ENCODE measurements at regions not wholly inside any gene's neighbourhood (a gene's known extent, or its start where the extent isn't known, plus 50 kb on each side); places are given as distances from the start of the nearest gene placed in this dataset.

DNA sequence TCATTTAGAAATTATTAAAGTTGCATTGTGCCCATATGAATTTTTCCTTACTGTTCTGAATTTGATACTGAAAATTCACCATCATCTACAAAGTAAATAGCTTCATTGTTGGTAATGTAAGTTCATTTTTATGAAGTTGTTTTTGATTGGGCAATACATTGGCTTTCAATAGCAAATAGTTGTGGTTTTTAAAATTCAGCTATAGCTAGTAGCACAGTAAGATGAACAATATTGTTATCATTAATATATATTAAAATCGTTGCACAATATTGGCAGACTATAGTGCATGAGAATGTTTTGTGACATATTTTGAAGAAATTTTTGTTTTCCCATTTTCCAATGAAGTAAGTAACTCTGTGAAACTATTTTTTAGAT, 575.0 kb downstream of the PRKD1 start:
- H3K27me3 ChIP-seq (ENCODE audit: insufficient read depth, low read depth), result no peaks in the 10 kb centered on the region
- no peaks in the 10 kb centered on the region for H4K20me1 ChIP-seq (ENCODE audit: insufficient read depth)
- H3K4me2 ChIP-seq, result no peak overlapping the region
- no peak overlapping the region for H2AFZ ChIP-seq (ENCODE audit: low read depth)
- H3K4me1 ChIP-seq (ENCODE audit: low read depth, poor library complexity, severe bottlenecking), result no peaks in the 10 kb centered on the region
- no peak overlapping the region for H3K4me3 ChIP-seq (IDR thresholded peaks at IDR 0.05; ENCODE audit: insufficient read depth, low read depth, low read length)
- no peak overlapping the region for H3K27ac ChIP-seq
- TF ChIP-seq, protein P1, sequence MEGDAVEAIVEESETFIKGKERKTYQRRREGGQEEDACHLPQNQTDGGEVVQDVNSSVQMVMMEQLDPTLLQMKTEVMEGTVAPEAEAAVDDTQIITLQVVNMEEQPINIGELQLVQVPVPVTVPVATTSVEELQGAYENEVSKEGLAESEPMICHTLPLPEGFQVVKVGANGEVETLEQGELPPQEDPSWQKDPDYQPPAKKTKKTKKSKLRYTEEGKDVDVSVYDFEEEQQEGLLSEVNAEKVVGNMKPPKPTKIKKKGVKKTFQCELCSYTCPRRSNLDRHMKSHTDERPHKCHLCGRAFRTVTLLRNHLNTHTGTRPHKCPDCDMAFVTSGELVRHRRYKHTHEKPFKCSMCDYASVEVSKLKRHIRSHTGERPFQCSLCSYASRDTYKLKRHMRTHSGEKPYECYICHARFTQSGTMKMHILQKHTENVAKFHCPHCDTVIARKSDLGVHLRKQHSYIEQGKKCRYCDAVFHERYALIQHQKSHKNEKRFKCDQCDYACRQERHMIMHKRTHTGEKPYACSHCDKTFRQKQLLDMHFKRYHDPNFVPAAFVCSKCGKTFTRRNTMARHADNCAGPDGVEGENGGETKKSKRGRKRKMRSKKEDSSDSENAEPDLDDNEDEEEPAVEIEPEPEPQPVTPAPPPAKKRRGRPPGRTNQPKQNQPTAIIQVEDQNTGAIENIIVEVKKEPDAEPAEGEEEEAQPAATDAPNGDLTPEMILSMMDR (conservative IDR thresholded peaks at IDR 0.05; ENCODE audit: low read depth, low read length), result no peak
- H3K36me3 ChIP-seq (ENCODE audit: insufficient read depth), result no peaks in the 10 kb centered on the region
- no peaks in the 10 kb centered on the region for H3K79me2 ChIP-seq (ENCODE audit: insufficient read depth, low read depth)
- no peak overlapping the region for H3K9ac ChIP-seq

DNA sequence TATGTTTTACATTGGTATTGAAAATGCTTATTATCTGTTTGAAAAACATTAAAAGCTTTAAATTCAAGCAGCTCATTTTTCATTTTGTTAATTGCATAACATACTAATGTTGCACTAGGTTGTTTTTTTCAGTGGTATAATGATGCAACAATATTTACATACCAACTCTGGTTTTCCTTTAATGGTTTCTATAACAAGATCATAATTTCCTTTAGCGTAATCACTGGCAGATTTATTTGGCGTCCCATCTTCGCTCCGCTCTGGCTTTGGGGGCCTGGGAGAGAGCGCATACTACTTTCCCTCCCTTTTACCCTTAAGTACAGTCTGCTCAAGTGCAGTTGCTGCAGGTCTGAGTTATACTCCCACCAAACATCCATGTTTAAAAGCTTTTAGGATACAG, 574.1 kb downstream of the PRKD1 start:
- Histone ChIP-seq H4K20me1 (ENCODE audit: insufficient read depth) (no peaks in the 10 kb centered on the region), H3K4me2 (no peak overlapping the region), H3K27me3 (ENCODE audit: insufficient read depth, low read depth) (no peaks in the 10 kb centered on the region), H3K4me3 (IDR thresholded peaks at IDR 0.05; ENCODE audit: insufficient read depth, low read depth, low read length) (no peak overlapping the region), H2AFZ (ENCODE audit: low read depth) (no peak overlapping the region), H3K9ac (no peak overlapping the region), H3K27ac (no peak overlapping the region), H3K4me1 (ENCODE audit: low read depth, poor library complexity, severe bottlenecking) (no peaks in the 10 kb centered on the region), H3K79me2 (ENCODE audit: insufficient read depth, low read depth) (no peaks in the 10 kb centered on the region), H3K36me3 (ENCODE audit: insufficient read depth) (no peaks in the 10 kb centered on the region)
- TF ChIP-seq, protein P1 (conservative IDR thresholded peaks at IDR 0.05; ENCODE audit: low read depth, low read length), result no peak

DNA sequence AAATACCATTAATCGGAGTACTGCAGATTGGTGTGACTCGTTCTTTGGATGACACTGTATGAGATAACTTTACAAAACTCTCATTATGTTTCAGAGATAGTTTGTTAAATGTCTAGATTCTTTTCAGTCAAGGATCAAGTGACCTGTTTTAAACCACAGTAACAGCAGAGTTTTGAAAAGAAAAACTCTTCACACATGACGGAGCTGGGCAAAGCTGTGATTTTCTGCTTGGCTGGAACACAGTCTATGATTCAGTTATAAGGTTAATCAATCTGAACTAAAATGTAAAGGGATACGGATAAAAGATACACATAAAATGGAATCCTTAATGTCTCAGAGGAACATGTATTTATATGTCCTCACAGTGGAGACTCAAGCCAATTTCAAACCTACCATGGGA, 573.2 kb downstream of the PRKD1 start:
- TF ChIP-seq, protein P1 (conservative IDR thresholded peaks at IDR 0.05; ENCODE audit: low read depth, low read length), result no peak
- H3K4me3 ChIP-seq (IDR thresholded peaks at IDR 0.05; ENCODE audit: insufficient read depth, low read depth, low read length), result no peak overlapping the region
- no peak overlapping the region for H3K9ac ChIP-seq
- H3K36me3 ChIP-seq (ENCODE audit: insufficient read depth), result no peaks in the 10 kb centered on the region
- no peak overlapping the region for H2AFZ ChIP-seq (ENCODE audit: low read depth)
- H3K4me2 ChIP-seq, result no peak overlapping the region
- H3K27ac ChIP-seq, result no peak overlapping the region
- no peaks in the 10 kb centered on the region for H3K79me2 ChIP-seq (ENCODE audit: insufficient read depth, low read depth)
- H3K4me1 ChIP-seq (ENCODE audit: low read depth, poor library complexity, severe bottlenecking), result no peaks in the 10 kb centered on the region
- H3K27me3 ChIP-seq (ENCODE audit: insufficient read depth, low read depth), result no peaks in the 10 kb centered on the region
- H4K20me1 ChIP-seq (ENCODE audit: insufficient read depth), result no peaks in the 10 kb centered on the region

DNA sequence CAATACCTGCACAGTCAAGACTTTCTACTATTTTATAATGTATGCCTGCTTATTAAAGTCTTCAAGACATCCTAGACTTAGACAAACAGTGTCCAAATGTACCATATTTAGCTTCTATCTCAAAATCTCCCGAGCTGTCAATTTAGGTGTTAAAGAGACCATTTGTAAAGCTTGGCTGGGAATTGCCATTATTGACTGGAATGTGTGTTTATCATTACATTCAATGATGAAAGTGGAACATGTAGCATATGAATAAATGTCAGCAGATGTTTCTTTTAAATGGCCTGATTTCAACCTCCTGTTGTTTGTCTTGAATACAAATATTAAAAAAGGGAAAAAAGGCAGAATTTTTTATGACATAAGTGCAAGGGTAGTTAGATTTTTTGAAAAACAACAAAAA, 572.3 kb downstream of the PRKD1 start:
- Histone ChIP-seq H2AFZ (ENCODE audit: low read depth) (no peak overlapping the region), H3K36me3 (ENCODE audit: insufficient read depth) (no peaks in the 10 kb centered on the region), H3K27ac (no peak overlapping the region), H3K4me3 (IDR thresholded peaks at IDR 0.05; ENCODE audit: insufficient read depth, low read depth, low read length) (no peak overlapping the region), H3K27me3 (ENCODE audit: insufficient read depth, low read depth) (no peaks in the 10 kb centered on the region), H4K20me1 (ENCODE audit: insufficient read depth) (no peaks in the 10 kb centered on the region), H3K9ac (no peak overlapping the region), H3K4me2 (no peak overlapping the region), H3K4me1 (ENCODE audit: low read depth, poor library complexity, severe bottlenecking) (no peaks in the 10 kb centered on the region), H3K79me2 (ENCODE audit: insufficient read depth, low read depth) (no peaks in the 10 kb centered on the region)
- TF ChIP-seq, protein P1 (conservative IDR thresholded peaks at IDR 0.05; ENCODE audit: low read depth, low read length), result no peak

DNA sequence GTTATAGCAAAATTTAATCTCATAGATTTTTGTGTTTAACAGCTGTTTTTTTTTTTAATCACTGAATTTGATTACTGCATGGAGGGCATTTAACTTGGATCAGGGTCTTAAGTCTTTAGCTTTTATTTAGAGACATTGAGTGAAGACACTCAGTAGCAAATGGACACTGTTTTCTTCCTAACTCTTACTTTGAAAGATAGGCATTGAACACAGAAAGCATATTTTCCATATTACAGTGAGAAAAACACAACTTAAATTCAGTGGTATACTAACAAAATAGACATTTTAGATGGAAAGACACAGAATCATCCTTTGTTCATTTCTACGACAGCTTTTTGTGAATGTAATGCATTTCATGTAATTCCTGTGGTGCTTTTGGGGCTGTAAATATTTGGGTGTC, 571.8 kb downstream of the PRKD1 start:
- no peaks in the 10 kb centered on the region for H3K79me2 ChIP-seq (ENCODE audit: insufficient read depth, low read depth)
- H2AFZ ChIP-seq (ENCODE audit: low read depth), result no peak overlapping the region
- no peaks in the 10 kb centered on the region for H3K36me3 ChIP-seq (ENCODE audit: insufficient read depth)
- no peak overlapping the region for H3K27ac ChIP-seq
- H3K9ac ChIP-seq, result no peak overlapping the region
- H3K4me1 ChIP-seq (ENCODE audit: low read depth, poor library complexity, severe bottlenecking), result no peaks in the 10 kb centered on the region
- TF ChIP-seq, protein P1 (conservative IDR thresholded peaks at IDR 0.05; ENCODE audit: low read depth, low read length), result no peak
- no peaks in the 10 kb centered on the region for H3K27me3 ChIP-seq (ENCODE audit: insufficient read depth, low read depth)
- no peaks in the 10 kb centered on the region for H4K20me1 ChIP-seq (ENCODE audit: insufficient read depth)
- H3K4me2 ChIP-seq, result no peak overlapping the region
- no peak overlapping the region for H3K4me3 ChIP-seq (IDR thresholded peaks at IDR 0.05; ENCODE audit: insufficient read depth, low read depth, low read length)

All from KMS-11 (cell line).